ENCODE measurements at regions not wholly inside any gene's neighbourhood (a gene's known extent, or its start where the extent isn't known, plus 50 kb on each side); places are given as distances from the start of the nearest gene placed in this dataset.
"Not testable (repeated sequence)": the region's sequence is repeated elsewhere in the genome, so short reads cannot be mapped to it uniquely, and the experiment has no call there.

DNA sequence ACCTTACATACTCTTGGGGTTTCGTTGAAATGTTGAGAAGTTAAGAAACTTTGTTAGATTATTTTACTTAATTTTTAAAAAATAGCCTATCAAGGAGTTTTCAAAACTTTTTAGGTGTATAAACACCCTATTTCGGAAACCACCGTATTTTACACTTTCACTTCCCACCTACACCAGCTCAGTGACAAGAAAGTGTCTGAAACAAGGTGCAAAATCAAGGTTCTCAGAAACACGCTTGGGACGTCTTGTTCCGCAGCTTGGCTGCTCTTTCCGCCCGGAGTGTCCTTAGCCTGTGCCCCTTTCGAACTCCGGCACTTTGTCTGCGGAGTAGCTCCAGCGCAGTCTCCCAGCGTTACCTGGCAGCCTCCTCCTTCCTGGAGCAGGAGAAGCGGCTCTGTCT is 233.8 kb upstream of the PLGLB1 start:
- DNase-seq; intact Hi-C loops (cut with micrococcal nuclease; ENCODE audit: unreplicated experiment); H3K36me3 Mint-ChIP-seq (ENCODE audit: insufficient read depth, unreplicated experiment); H3K4me3 Mint-ChIP-seq (ENCODE audit: low read depth, unreplicated experiment); CTCF ChIA-PET; H3K27ac Mint-ChIP-seq (ENCODE audit: unreplicated experiment); H3K9me3 Mint-ChIP-seq (ENCODE audit: low read depth, unreplicated experiment); H3K4me1 Mint-ChIP-seq (ENCODE audit: low read depth, unreplicated experiment); H3K27me3 Mint-ChIP-seq (ENCODE audit: unreplicated experiment); BruUV-seq (replicated peaks): not testable (repeated sequence)

DNA sequence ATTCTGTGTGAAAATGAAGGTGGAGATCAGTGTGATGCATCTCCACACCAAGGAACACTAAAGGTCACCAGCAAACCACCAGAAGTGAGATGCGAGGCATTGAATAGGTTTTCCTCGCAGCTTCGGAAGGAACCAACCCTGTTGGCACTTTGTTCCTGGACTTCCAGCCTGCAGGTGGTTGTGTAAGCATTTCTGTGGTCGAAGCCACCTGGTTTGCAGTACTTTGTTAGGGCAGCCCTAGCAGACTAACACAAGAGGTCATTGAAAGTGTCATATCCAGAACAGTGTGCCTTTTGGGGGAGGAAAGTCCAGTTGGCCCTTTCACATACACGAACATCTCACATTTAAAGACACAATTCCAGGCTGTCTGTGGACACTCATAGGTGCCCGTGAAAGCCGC is 237.2 kb upstream of the PLGLB1 start:
- H3K36me3 Mint-ChIP-seq (ENCODE audit: insufficient read depth, unreplicated experiment); H3K9me3 Mint-ChIP-seq (ENCODE audit: low read depth, unreplicated experiment); BruUV-seq (replicated peaks); H3K4me3 Mint-ChIP-seq (ENCODE audit: low read depth, unreplicated experiment); CTCF ChIA-PET; H3K27ac Mint-ChIP-seq (ENCODE audit: unreplicated experiment); DNase-seq; H3K4me1 Mint-ChIP-seq (ENCODE audit: low read depth, unreplicated experiment); intact Hi-C loops (cut with micrococcal nuclease; ENCODE audit: unreplicated experiment): not testable (repeated sequence)
- H3K27me3 Mint-ChIP-seq (ENCODE audit: unreplicated experiment), result peaks cover 22% of the 10 kb centered on the region

DNA sequence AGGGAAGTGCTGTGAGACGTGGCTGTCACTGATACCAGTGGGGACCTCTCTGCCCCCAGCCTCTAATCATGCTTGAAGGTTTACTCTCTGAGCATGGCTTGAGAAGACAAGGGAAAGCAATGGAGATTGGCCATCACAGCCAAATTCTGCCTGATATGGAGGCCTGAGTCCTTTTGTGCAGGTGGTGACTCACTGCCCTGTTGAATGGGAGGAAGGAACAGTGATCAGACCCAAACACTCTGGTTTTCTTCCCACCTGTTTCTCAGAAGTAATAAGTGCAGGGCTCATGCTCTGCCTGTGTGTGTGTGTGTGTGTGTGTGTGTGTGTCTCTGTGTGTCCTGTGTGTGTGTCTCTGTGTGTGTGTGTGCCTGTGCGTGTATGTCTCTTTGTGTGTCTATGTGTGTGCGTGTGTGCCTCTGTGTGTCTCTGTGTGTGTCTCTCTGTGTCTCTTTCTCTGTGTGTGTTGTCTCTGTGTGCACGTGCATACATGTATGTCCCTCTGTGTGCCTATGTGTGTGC is 240.6 kb upstream of the PLGLB1 start:
- H3K4me3 Mint-ChIP-seq (ENCODE audit: low read depth, unreplicated experiment); DNase-seq; H3K9me3 Mint-ChIP-seq (ENCODE audit: low read depth, unreplicated experiment); CTCF ChIA-PET; H3K36me3 Mint-ChIP-seq (ENCODE audit: insufficient read depth, unreplicated experiment); H3K27ac Mint-ChIP-seq (ENCODE audit: unreplicated experiment); BruUV-seq (replicated peaks); intact Hi-C loops (cut with micrococcal nuclease; ENCODE audit: unreplicated experiment); H3K4me1 Mint-ChIP-seq (ENCODE audit: low read depth, unreplicated experiment): not testable (repeated sequence)
- peaks cover 23% of the 10 kb centered on the region for H3K27me3 Mint-ChIP-seq (ENCODE audit: unreplicated experiment)

DNA sequence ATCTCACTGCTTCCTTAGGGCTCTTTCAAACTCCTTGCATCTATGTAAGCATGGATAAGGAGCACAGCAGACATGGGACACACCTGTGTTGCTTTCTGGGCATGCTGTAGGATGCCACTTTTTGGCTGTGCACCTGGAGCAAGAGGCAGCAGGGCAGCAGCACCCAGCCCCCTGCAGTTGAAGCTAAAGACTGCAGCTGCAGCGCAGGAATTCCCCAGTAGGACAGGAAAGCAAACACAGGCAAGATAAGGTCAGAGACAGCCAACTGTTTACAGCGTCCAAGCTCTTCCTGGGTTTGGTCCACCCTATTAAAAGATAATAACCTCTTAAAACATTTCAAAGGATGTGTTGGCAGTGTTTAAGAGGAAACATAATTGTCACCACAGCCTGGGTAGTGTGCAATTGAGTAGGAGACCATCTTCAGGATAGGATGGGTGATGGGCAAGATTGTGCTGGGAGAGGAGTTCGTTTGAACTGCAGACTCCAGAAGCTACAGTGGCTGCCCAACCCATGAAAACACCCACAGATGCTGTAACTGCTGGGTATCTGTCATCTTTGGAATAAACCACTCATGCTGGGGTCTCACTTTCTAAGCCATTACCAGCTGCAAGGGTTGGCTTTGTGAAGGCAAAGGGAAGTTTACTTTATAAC is 242.3 kb upstream of the PLGLB1 start:
- intact Hi-C loops (cut with micrococcal nuclease; ENCODE audit: unreplicated experiment); BruUV-seq (replicated peaks); DNase-seq; H3K36me3 Mint-ChIP-seq (ENCODE audit: insufficient read depth, unreplicated experiment); H3K27ac Mint-ChIP-seq (ENCODE audit: unreplicated experiment); H3K4me1 Mint-ChIP-seq (ENCODE audit: low read depth, unreplicated experiment); CTCF ChIA-PET; H3K4me3 Mint-ChIP-seq (ENCODE audit: low read depth, unreplicated experiment); H3K9me3 Mint-ChIP-seq (ENCODE audit: low read depth, unreplicated experiment): not testable (repeated sequence)
- peaks cover 23% of the 10 kb centered on the region for H3K27me3 Mint-ChIP-seq (ENCODE audit: unreplicated experiment)

DNA sequence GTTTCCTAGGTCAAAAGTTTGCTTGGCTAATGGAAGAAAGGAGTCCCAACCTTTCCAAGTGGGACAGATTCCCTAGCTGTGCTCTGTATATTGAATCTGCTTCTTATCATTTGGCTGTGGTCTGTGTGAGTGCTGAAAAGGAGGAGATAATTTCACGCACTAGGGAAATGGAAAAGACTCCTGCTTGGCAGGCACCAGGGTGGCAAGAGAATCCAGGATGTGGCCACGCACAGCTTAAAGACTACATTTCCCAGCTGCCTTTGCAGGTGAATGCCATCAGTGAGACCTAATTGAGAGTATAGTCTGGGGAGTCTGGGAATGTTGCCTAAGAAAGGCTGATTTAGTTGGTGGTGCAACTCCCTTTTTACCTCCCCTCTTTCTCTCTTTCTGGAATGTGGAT is 253.5 kb upstream of the PLGLB1 start:
- H3K36me3 Mint-ChIP-seq (ENCODE audit: insufficient read depth, unreplicated experiment); H3K27me3 Mint-ChIP-seq (ENCODE audit: unreplicated experiment); H3K27ac Mint-ChIP-seq (ENCODE audit: unreplicated experiment); H3K4me3 Mint-ChIP-seq (ENCODE audit: low read depth, unreplicated experiment); intact Hi-C loops (cut with micrococcal nuclease; ENCODE audit: unreplicated experiment); H3K9me3 Mint-ChIP-seq (ENCODE audit: low read depth, unreplicated experiment); H3K4me1 Mint-ChIP-seq (ENCODE audit: low read depth, unreplicated experiment); DNase-seq; CTCF ChIA-PET; BruUV-seq (replicated peaks): not testable (repeated sequence)

DNA sequence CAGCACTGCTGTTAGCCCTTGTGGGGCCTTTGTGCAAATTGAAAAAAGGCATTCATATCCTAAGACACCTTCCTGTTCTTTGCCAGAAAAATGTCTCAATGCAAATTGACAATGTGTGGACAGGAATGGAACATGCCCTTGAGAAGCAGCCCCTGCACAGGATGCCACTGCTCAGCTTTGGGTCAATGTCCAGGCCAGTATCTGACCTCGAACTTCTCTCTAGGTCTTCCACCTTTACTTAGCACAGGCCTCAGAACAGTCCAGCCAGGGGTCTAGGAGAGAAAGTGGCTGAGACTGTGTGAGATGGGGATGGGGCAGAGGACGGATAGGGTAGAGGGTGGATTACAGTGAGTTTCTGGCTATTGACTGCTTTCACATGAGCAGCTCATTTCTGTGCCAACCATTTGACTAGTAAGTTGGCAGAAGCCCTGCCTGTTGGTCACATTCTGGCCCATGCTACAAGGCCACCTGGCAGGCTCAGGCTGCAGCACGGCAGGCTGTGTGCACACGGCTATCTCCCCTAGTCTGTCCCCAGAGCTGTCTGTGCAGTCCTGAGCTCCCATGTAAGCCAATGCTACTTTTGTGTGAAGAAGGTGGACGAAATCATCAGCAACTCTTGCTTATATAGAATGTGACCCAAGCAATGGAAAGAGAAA is 254.5 kb upstream of the PLGLB1 start:
- H3K9me3 Mint-ChIP-seq (ENCODE audit: low read depth, unreplicated experiment); intact Hi-C loops (cut with micrococcal nuclease; ENCODE audit: unreplicated experiment); H3K4me1 Mint-ChIP-seq (ENCODE audit: low read depth, unreplicated experiment): not testable (repeated sequence)

DNA sequence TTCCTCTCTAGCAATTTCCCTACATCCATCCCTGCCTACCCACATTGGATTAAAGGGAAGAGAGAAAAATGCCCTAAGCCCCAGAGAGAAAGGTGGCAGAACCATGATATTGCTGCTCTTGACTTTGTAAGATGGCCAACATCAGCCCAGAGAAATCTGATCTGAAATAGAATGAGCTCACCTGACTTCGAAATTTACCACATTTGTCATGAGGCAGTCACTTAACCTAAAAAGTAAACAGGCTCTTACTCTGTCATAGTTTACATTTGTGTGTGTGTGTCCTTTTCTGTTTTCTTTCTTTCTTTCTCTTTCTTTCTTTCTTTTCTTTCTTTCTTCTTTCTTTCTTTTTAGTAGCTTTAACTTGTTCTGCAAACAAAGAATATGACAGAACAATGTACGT is 255.0 kb upstream of the PLGLB1 start:
- H3K27me3 Mint-ChIP-seq (ENCODE audit: unreplicated experiment); H3K9me3 Mint-ChIP-seq (ENCODE audit: low read depth, unreplicated experiment); CTCF ChIA-PET; BruUV-seq (replicated peaks); DNase-seq; H3K27ac Mint-ChIP-seq (ENCODE audit: unreplicated experiment); H3K36me3 Mint-ChIP-seq (ENCODE audit: insufficient read depth, unreplicated experiment); intact Hi-C loops (cut with micrococcal nuclease; ENCODE audit: unreplicated experiment); H3K4me3 Mint-ChIP-seq (ENCODE audit: low read depth, unreplicated experiment); H3K4me1 Mint-ChIP-seq (ENCODE audit: low read depth, unreplicated experiment): not testable (repeated sequence)

More for the DNA sequence above, 254.5 kb upstream of the PLGLB1 start:
- H3K27me3 Mint-ChIP-seq (ENCODE audit: unreplicated experiment); BruUV-seq (replicated peaks); H3K27ac Mint-ChIP-seq (ENCODE audit: unreplicated experiment); DNase-seq; H3K4me3 Mint-ChIP-seq (ENCODE audit: low read depth, unreplicated experiment); CTCF ChIA-PET; H3K36me3 Mint-ChIP-seq (ENCODE audit: insufficient read depth, unreplicated experiment): not testable (repeated sequence)

DNA sequence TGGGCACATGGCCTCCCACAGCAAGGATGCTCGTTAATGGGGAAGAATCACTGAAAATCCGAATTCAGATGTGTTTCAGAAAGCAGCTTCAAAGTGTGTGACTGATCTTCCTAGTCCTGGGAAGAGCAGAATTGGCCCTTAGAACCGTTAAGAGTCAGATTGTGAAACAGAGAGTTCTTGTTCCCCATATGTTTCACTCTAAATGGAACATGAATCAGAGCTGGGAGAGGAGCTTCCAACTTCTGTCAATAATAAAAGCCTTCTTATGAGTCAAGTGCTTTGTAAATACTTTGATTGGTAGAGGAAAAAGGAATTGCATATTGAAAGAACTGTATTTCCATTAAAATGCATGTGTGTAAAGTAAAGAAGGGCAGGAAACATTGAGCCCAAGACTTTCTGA is 256.1 kb upstream of the PLGLB1 start:
- CTCF ChIA-PET; H3K4me1 Mint-ChIP-seq (ENCODE audit: low read depth, unreplicated experiment); H3K9me3 Mint-ChIP-seq (ENCODE audit: low read depth, unreplicated experiment); intact Hi-C loops (cut with micrococcal nuclease; ENCODE audit: unreplicated experiment); H3K36me3 Mint-ChIP-seq (ENCODE audit: insufficient read depth, unreplicated experiment); H3K27me3 Mint-ChIP-seq (ENCODE audit: unreplicated experiment); DNase-seq; BruUV-seq (replicated peaks); H3K27ac Mint-ChIP-seq (ENCODE audit: unreplicated experiment); H3K4me3 Mint-ChIP-seq (ENCODE audit: low read depth, unreplicated experiment): not testable (repeated sequence)

DNA sequence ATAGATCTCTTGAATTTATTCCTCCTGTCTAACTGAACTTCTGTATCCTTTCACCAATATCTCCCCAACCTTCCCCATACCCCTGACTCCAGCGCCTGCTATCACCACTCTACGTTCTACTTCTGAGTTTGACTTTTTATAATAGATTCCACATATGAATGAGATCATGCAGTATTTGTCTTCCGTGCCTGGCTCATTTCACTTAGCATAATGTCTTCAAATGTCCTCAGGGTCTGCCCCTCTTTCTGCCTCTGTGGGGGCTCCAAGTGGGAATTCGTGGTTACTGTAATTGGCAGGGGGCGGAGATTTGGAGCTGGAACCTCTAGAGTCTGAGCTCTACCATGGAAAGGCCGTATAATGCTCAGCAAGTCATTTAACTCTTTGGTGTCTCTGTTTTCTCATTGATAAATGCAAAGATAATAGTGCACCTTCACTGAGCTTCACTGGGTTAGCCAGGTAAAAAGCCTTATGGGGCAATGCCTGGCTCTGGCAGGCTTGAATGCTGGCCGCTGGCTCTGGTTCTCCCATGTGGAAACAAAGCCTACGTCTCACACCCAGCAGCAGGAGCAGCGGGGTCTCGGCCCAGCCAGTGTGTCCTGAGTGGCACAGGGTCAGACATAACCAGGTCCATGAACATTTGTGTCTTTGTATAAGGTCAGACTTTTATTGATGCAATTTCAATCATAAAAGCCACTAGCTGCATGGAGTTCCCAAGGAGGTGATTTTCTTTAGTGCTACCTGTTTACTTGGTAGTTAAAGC is 259.1 kb upstream of the PLGLB1 start:
- H3K4me1 Mint-ChIP-seq (ENCODE audit: low read depth, unreplicated experiment); BruUV-seq (replicated peaks); CTCF ChIA-PET; H3K36me3 Mint-ChIP-seq (ENCODE audit: insufficient read depth, unreplicated experiment); H3K4me3 Mint-ChIP-seq (ENCODE audit: low read depth, unreplicated experiment); H3K27me3 Mint-ChIP-seq (ENCODE audit: unreplicated experiment); H3K27ac Mint-ChIP-seq (ENCODE audit: unreplicated experiment); H3K9me3 Mint-ChIP-seq (ENCODE audit: low read depth, unreplicated experiment); intact Hi-C loops (cut with micrococcal nuclease; ENCODE audit: unreplicated experiment); DNase-seq: not testable (repeated sequence)

Measured in Calu3 (cell line).